Fibroblast of mammary gland (primary cell): ENCODE measurements at regions not wholly inside any gene's neighbourhood (a gene's known extent, or its start where the extent isn't known, plus 50 kb on each side); places are given as distances from the start of the nearest gene placed in this dataset.

Experiments
- DNase-seq: peaks from one replicate; pipeline ENCODE4 v3.0.0-alpha.2; 2010; ENCODE audit warnings: low read depth
- H3K4me3 ChIP-seq: 2 replicates; pipeline ENCODE4 v1.5.1; 2011; ENCODE audit warnings: low read depth, mild to moderate bottlenecking, low read length, moderate library complexity; ENCODE audit not compliant: control insufficient read depth
- CTCF ChIP-seq: conservative IDR thresholded peaks from 2 replicates; pipeline ENCODE4 v1.5.1; 2011; ENCODE audit warnings: low read depth, low read length, inconsistent platforms; ENCODE audit not compliant: control insufficient read depth, insufficient read depth

- no peak for DNase-seq
- no peak for TF ChIP-seq CTCF
- H3K4me3 ChIP-seq, result no peak overlapping the region
Measured at GRCh38 chr19:29083863-29084262, 129.1 kb downstream of the UQCRFS1 start.

- no peak for TF ChIP-seq CTCF
- no peak overlapping the region for H3K4me3 ChIP-seq
- DNase-seq, result no peak
Measured at GRCh38 chr19:29079356-29080032, 133.5 kb downstream of the UQCRFS1 start.

GRCh38 chr19:29076963-29077362 lies 136.0 kb downstream of the UQCRFS1 start:
- no peak for DNase-seq
- no peak for TF ChIP-seq CTCF
- H3K4me3 ChIP-seq, result no peak overlapping the region

GRCh38 chr19:29076161-29076560 lies 136.8 kb downstream of the UQCRFS1 start:
- no peak overlapping the region for H3K4me3 ChIP-seq
- no peak for DNase-seq
- no peak for TF ChIP-seq CTCF

- no peak for TF ChIP-seq CTCF
- DNase-seq, result no peak
- no peak overlapping the region for H3K4me3 ChIP-seq
Measured at GRCh38 chr19:29075149-29075548, 137.8 kb downstream of the UQCRFS1 start.

- no peak for DNase-seq
- no peak for TF ChIP-seq CTCF
Measured at GRCh38 chr19:29074579-29074978, 138.4 kb downstream of the UQCRFS1 start.

GRCh38 chr19:29067831-29068230 lies 145.1 kb downstream of the UQCRFS1 start:
- DNase-seq, result no peak
- no peak for TF ChIP-seq CTCF
- no peak overlapping the region for H3K4me3 ChIP-seq

More at GRCh38 chr19:29074579-29074978, 138.4 kb downstream of the UQCRFS1 start:
- H3K4me3 ChIP-seq, result no peak overlapping the region
